ENCODE measurements at regions not wholly inside any gene's neighbourhood (a gene's known extent, or its start where the extent isn't known, plus 50 kb on each side); places are given as distances from the start of the nearest gene placed in this dataset.

GRCh38 chr10:131777162-131777561, 123.6 kb upstream of the PPP2R2D start:
- Mint-ChIP-seq H3K27me3 (peaks cover 2% of the 10 kb centered on the region), H3K36me3 (ENCODE audit: low read depth) (peaks cover 5% of the 10 kb centered on the region), H3K4me3 (no peak overlapping the region), H3K4me1 (ENCODE audit: low read depth) (no peaks in the 10 kb centered on the region), H3K27ac (peak overlapping the region; percentile 48), H3K9me3 (peaks cover 22% of the 10 kb centered on the region)
- TF ChIP-seq CTCF (IDR thresholded peaks at IDR 0.05): no peak
- CTCF ChIA-PET: no interaction called here
- intact Hi-C loops (cut with micrococcal nuclease): no loop called here
- ATAC-seq: no peak
- no peak for DNase-seq
- POLR2A ChIA-PET: interaction anchor here (1.0 kb wide), 1 partner anchor 14 kb away, joined by 3 read pairs; no protein-coding TSS in a partner anchor

- peaks cover 22% of the 10 kb centered on the region for H3K9me3 Mint-ChIP-seq
- CTCF ChIA-PET: no interaction called here
- peaks cover 2% of the 10 kb centered on the region for H3K27me3 Mint-ChIP-seq
- H3K36me3 Mint-ChIP-seq (ENCODE audit: low read depth): peaks cover 5% of the 10 kb centered on the region
- ATAC-seq (no peak), DNase-seq (no peak)
- POLR2A ChIA-PET: no interaction called here
- H3K4me3 Mint-ChIP-seq: no peak overlapping the region
- intact Hi-C loops (cut with micrococcal nuclease): no loop called here
- no peak for TF ChIP-seq CTCF (IDR thresholded peaks at IDR 0.05)
- H3K4me1 Mint-ChIP-seq (ENCODE audit: low read depth): no peaks in the 10 kb centered on the region
- no peak overlapping the region for H3K27ac Mint-ChIP-seq
Measured at GRCh38 chr10:131777921-131778320, 122.9 kb upstream of the PPP2R2D start.

- no peak for ATAC-seq
- Mint-ChIP-seq H3K4me1 (ENCODE audit: low read depth) (no peaks in the 10 kb centered on the region), H3K4me3 (no peak overlapping the region), H3K27me3 (peaks cover 2% of the 10 kb centered on the region), H3K27ac (no peak overlapping the region), H3K9me3 (peaks cover 22% of the 10 kb centered on the region), H3K36me3 (ENCODE audit: low read depth) (peaks cover 5% of the 10 kb centered on the region)
- CTCF ChIA-PET: no interaction called here
- POLR2A ChIA-PET: no interaction called here
- intact Hi-C loops (cut with micrococcal nuclease): no loop called here
- no peak for TF ChIP-seq CTCF (IDR thresholded peaks at IDR 0.05)
- DNase-seq: no peak
Measured at GRCh38 chr10:131778385-131778784, 122.4 kb upstream of the PPP2R2D start.

DNA sequence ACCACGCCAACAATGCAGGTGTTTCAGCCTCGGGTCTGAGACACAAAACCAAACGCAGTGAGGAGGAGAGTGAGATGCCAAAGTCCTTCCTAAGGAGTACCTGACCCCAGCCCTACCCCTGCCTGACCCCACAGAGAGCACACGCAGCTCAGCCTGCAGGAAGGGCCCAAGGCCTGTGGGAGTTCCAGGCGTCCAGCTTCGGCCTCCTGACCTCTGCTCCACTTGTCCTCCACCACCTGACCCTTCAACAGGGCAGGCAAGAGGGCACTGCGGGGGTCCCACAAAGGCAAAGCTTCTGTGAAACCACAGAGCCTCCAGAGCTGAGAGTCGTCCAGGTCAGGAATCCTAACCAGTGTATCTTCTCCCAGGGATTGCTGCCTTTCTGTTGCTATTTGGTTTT, 122.0 kb upstream of the PPP2R2D start:
- Mint-ChIP-seq H3K4me3 (no peak overlapping the region), H3K27ac (no peak overlapping the region), H3K27me3 (peaks cover 2% of the 10 kb centered on the region), H3K4me1 (ENCODE audit: low read depth) (no peaks in the 10 kb centered on the region), H3K9me3 (peaks cover 22% of the 10 kb centered on the region), H3K36me3 (ENCODE audit: low read depth) (peaks cover 5% of the 10 kb centered on the region)
- no peak for ATAC-seq
- TF ChIP-seq CTCF (IDR thresholded peaks at IDR 0.05): no peak
- DNase-seq: no peak
- intact Hi-C loops (cut with micrococcal nuclease): no loop called here
- ChIA-PET POLR2A (no interaction called here), CTCF (no interaction called here)

- H3K4me1 Mint-ChIP-seq (ENCODE audit: low read depth): no peaks in the 10 kb centered on the region
- no peak overlapping the region for H3K27ac Mint-ChIP-seq
- ATAC-seq: no peak
- intact Hi-C loops (cut with micrococcal nuclease): no loop called here
- DNase-seq: no peak
- no peak for TF ChIP-seq CTCF (IDR thresholded peaks at IDR 0.05)
- peaks cover 5% of the 10 kb centered on the region for H3K36me3 Mint-ChIP-seq (ENCODE audit: low read depth)
- POLR2A ChIA-PET: no interaction called here
- no peak overlapping the region for H3K4me3 Mint-ChIP-seq
- H3K27me3 Mint-ChIP-seq: peaks cover 2% of the 10 kb centered on the region
- CTCF ChIA-PET: no interaction called here
- peaks cover 22% of the 10 kb centered on the region for H3K9me3 Mint-ChIP-seq
Measured at GRCh38 chr10:131779661-131780394, 121.0 kb upstream of the PPP2R2D start.
